Endothelial cell of hepatic sinusoid (primary cell): ENCODE measurements at regions not wholly inside any gene's neighbourhood (a gene's known extent, or its start where the extent isn't known, plus 50 kb on each side); places are given as distances from the start of the nearest gene placed in this dataset.
"Not testable (repeated sequence)": the region's sequence is repeated elsewhere in the genome, so short reads cannot be mapped to it uniquely, and the experiment has no call there.

ENCODE experiments used
- in situ Hi-C: cut with HindIII; loops from 2 replicates; pipeline ENCODE4 v1.10.0; 2017; ENCODE audit warnings: low sequenced_read_pairs

DNA sequence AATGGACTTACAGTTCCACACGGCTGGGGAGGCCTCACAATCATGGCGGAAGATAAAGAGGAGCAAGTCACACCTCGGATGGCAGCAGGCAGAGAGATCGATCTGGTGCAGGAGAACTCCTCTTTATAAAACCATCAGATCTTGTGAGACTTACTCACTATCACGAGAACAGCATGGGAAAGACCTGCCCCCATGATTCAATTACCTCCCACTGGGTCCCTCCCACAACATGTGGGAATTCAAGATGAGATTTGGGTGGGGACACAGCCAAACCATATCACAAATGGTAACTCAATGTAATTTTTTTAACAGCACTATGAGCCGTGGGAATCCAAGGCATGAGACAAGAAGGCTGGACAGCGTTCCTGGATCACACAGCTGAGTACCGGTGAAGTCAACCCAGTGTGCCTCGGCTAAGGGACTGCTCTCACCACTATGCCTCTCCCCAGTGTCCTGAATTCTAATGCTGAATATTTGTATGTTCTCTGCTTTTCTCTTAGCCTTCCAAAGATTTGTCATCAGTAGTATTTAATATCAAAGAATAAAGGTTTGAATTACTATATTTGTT, 84.3 kb downstream of the IRS2 start:
- in situ Hi-C loops: not testable (repeated sequence)

- in situ Hi-C loops: no loop called here
These were observed 86.2 kb downstream of the IRS2 start for GRCh38 chr13:109700176-109700575.

DNA sequence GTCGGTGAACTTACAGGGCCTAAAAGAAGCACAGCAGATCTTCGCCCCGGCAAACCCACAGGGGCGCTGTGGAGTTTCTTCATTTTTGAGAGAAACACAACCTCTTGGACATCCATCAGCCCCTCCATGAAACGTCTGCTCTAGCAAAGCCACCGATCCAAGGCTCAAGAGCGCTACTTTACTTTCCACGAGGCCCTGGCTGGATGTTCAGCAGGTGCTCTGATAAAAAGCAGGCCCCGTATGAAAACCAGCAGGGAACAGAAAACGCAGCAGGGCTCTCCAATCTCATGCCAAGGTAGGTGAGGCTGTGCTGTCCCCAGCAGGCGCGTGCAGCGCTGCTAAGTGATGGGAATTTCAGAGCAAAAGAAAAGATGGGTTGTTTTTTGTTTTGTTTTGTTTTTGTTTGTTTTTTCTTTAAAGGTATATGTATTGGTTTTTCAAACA, 86.7 kb downstream of the IRS2 start:
- in situ Hi-C loops: loop anchor here (5.0 to 10.0 kb wide), 2 partner anchors 63 to 565 kb away; no protein-coding TSS in a partner anchor

GRCh38 chr13:109698779-109699178, 87.6 kb downstream of the IRS2 start:
- in situ Hi-C loops: loop anchor here (5.0 to 10.0 kb wide), 2 partner anchors 64 to 564 kb away; no protein-coding TSS in a partner anchor

GRCh38 chr13:109697936-109698335, 88.4 kb downstream of the IRS2 start:
- in situ Hi-C loops: loop anchor here (5.0 to 10.0 kb wide), 2 partner anchors 64 to 563 kb away; no protein-coding TSS in a partner anchor

- in situ Hi-C loops: loop anchor here (5.0 to 10.0 kb wide), 2 partner anchors 67 to 561 kb away; no protein-coding TSS in a partner anchor
These were observed 90.8 kb downstream of the IRS2 start for GRCh38 chr13:109695402-109696190.

- in situ Hi-C loops: loop anchor here (5.0 to 10.0 kb wide), 2 partner anchors 67 to 560 kb away; no protein-coding TSS in a partner anchor
These were observed 91.4 kb downstream of the IRS2 start for GRCh38 chr13:109694972-109695371.

DNA sequence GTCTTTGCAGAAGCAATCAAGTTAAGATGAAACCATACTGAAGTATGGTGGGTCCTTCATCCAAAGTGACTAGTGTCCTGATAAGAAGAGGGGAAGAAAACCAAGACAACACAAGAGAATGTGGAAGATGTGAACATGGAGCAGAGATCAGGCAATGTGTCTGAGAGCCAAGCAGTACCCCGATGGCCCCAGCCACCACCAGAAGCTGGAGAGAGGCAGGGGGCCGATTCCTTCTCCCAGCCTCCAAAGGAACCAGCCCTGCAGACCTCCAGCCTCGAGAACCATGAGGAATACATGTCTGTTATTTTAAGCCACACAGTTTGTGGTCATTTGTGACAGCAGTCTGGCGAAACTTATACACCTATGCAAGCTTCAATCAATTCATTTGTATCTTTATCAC, 93.2 kb downstream of the IRS2 start:
- in situ Hi-C loops: loop anchor here (10.0 kb wide), 1 partner anchor 558 kb away; no protein-coding TSS in a partner anchor

DNA sequence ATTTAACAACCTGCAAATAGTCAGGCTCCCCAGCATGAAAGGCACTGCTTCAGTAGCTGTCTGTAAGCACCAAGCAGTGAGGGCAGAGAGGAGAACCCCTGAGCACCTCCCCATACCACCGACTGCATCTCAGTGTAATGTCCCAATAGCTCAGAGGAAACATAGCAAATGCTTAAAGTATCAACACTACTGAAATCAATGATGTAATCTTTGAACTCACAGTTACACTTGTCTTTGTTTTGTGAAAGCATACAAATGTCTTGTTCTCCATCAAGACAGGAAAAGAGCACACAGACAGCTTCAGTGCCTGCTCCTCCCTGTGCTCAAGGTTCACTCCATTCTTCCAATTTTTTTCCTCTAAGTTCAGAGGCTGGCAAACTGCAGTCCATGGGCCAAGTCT, 94.7 kb downstream of the IRS2 start:
- in situ Hi-C loops: loop anchor here (10.0 kb wide), 1 partner anchor 557 kb away; no protein-coding TSS in a partner anchor

GRCh38 chr13:109687559-109688448, 98.6 kb downstream of the IRS2 start:
- in situ Hi-C loops: no loop called here

- in situ Hi-C loops: no loop called here
These were observed 101.2 kb downstream of the IRS2 start for GRCh38 chr13:109685203-109685602.

- in situ Hi-C loops: no loop called here
These were observed 101.6 kb downstream of the IRS2 start for GRCh38 chr13:109684824-109685202.

DNA sequence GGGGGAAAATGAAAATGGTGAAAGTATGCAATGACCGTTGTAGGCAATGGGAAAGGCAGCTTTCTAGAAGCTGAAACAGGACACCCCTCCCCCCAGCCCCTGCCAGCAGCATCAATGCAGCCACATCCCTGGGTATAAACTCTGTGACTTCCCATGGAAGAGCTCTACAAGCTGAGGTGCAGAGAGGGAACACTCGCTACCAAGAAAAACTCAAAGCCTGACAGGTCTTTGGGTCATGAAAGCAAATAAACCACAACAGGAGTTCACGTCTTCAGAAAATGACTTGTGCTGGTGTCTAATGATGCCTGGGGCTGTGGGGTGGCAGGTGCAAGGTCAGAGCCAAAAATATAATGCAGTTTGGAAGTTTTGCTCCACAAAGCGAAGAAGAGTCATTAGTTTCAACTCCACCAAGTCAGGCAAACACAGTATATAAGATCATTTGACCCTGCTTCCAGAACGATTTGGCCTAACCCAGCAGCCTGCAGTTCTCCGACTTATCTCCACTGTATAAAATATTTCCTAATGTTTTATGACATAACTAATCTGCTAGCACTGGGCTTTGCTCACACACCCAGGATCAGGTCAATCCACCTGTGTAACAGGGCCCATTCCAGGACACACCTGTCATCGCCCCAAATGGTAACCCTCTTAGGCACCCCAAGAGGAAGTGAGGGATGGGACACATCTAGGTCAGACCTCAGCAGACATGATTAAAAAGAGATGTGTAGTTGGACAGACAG, 102.1 kb downstream of the IRS2 start:
- in situ Hi-C loops: no loop called here

GRCh38 chr13:109682534-109683244, 103.7 kb downstream of the IRS2 start:
- in situ Hi-C loops: no loop called here

- in situ Hi-C loops: no loop called here
These were observed 105.5 kb downstream of the IRS2 start for GRCh38 chr13:109680930-109681329.

DNA sequence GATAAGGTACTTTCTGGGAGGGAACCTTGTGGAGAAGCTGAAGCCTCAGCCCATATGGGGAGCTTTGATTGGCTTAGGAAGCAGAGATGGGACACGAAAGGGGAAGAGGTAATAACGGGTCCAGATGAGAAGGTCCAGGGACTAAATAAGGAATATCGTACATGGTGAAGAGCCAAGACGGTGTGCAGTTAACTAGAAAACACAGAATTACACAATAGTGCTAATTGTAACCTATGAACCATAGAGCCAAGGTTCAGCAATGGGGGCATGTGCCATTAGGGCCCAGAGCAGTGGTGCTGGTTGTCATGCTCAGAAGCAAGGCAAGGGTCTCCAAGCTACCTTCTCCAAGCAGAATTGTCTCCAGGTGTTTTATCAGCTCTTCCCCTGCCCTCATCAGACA, 106.1 kb downstream of the IRS2 start:
- in situ Hi-C loops: no loop called here

GRCh38 chr13:109678459-109678858, 107.9 kb downstream of the IRS2 start:
- in situ Hi-C loops: no loop called here

DNA sequence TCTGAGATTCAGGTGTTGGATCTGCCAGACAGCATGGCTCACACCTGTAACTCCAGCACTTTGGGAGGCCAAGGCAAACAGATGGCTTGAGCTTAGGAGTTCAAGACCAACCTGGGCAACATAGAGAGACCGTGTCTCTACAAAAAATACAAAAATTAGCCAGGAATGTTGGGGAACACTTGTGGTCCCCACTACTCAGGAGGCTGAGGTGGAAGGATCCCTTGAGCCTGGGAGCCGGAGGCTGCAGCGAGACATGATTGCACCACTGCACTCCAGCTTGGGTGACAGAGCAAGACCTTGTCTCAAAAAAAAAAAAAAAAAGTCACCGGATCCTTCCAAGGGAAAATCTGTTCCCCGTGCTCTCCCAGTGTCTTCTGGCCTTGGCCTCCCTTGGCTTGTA, 109.2 kb downstream of the IRS2 start:
- in situ Hi-C loops: no loop called here

- in situ Hi-C loops: no loop called here
These were observed 112.9 kb downstream of the IRS2 start for GRCh38 chr13:109673477-109673876.

DNA sequence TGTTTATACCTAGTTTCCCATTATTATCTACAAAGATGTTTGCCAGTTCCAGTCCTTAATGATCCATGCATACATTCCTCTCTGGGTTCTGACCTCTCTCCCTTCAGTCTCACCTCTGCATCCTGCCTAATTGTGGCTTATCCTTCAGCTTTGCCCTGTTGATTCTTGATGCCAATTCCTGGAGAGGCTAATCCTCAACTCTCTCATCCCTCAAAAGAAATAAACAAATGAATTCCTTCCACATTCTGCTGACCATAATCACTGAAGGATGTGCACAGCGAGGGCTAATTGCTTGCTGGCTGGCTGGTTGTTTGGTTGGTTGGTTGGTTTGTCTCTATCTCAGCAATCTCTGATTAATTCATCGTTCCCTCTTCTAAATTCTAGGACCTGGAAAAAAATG, 113.8 kb downstream of the IRS2 start:
- in situ Hi-C loops: no loop called here
